Pons (tissue), 1 donor: ENCODE measurements at regions not wholly inside any gene's neighbourhood (a gene's known extent, or its start where the extent isn't known, plus 50 kb on each side); places are given as distances from the start of the nearest gene placed in this dataset.

Experiments used
- DNase-seq: peaks from one replicate; pipeline ENCODE4 v3.0.0-alpha.2; 2016; ENCODE audit warnings: low spot score

GRCh38 chr13:29903543-29903942 is 53.1 kb upstream of the UBL3 start:
- DNase-seq, result no peak

GRCh38 chr13:29902632-29903305 is 52.4 kb upstream of the UBL3 start:
- peak; percentile 66 for DNase-seq

- no peak for DNase-seq
Observed at GRCh38 chr13:29901710-29902631, 51.6 kb upstream of the UBL3 start.
